GM18873 (cell line): ENCODE measurements at regions not wholly inside any gene's neighbourhood (a gene's known extent, or its start where the extent isn't known, plus 50 kb on each side); places are given as distances from the start of the nearest gene placed in this dataset.

Experiments
- ATAC-seq: cut with Tn5 transposase; IDR thresholded peaks from one replicate; pipeline ENCODE4 v1.9.1; 2021; ENCODE audit warnings: mild to moderate bottlenecking, moderate library complexity, moderate number of reproducible peaks; ENCODE audit not compliant: unreplicated experiment, low FRiP score

- ATAC-seq = no peak
Observed at GRCh38 chr2:51581636-51582267, 549.8 kb upstream of the NRXN1 start.

GRCh38 chr2:51579412-51579811 lies 547.5 kb upstream of the NRXN1 start:
- ATAC-seq = no peak

GRCh38 chr2:51575181-51575580 lies 543.2 kb upstream of the NRXN1 start:
- no peak for ATAC-seq

GRCh38 chr2:51559026-51559425 lies 527.1 kb upstream of the NRXN1 start:
- ATAC-seq = no peak

- no peak for ATAC-seq
Observed at GRCh38 chr2:51553476-51553875, 521.5 kb upstream of the NRXN1 start.

- ATAC-seq = no peak
Observed at GRCh38 chr2:51535763-51536162, 503.8 kb upstream of the NRXN1 start.

GRCh38 chr2:51534166-51534565 lies 502.2 kb upstream of the NRXN1 start:
- ATAC-seq = no peak

GRCh38 chr2:51528156-51528555 lies 496.2 kb upstream of the NRXN1 start:
- no peak for ATAC-seq

- ATAC-seq = no peak
Observed at GRCh38 chr2:51526766-51527165, 494.8 kb upstream of the NRXN1 start.

GRCh38 chr2:51516667-51517066 lies 484.7 kb upstream of the NRXN1 start:
- no peak for ATAC-seq

- no peak for ATAC-seq
Observed at GRCh38 chr2:51511002-51511401, 479.1 kb upstream of the NRXN1 start.

GRCh38 chr2:51510303-51510702 lies 478.4 kb upstream of the NRXN1 start:
- no peak for ATAC-seq

- no peak for ATAC-seq
Observed at GRCh38 chr2:51505533-51505932, 473.6 kb upstream of the NRXN1 start.

GRCh38 chr2:51490576-51491234 lies 458.8 kb upstream of the NRXN1 start:
- ATAC-seq = no peak

GRCh38 chr2:51484605-51485004 lies 452.7 kb upstream of the NRXN1 start:
- ATAC-seq = no peak

GRCh38 chr2:51483720-51484119 lies 451.8 kb upstream of the NRXN1 start:
- ATAC-seq = no peak

- ATAC-seq = no peak
Observed at GRCh38 chr2:51472783-51473182, 440.9 kb upstream of the NRXN1 start.

- no peak for ATAC-seq
Observed at GRCh38 chr2:51472300-51472699, 440.4 kb upstream of the NRXN1 start.

GRCh38 chr2:51469102-51469501 lies 437.2 kb upstream of the NRXN1 start:
- no peak for ATAC-seq

GRCh38 chr2:51465326-51465725 lies 433.4 kb upstream of the NRXN1 start:
- no peak for ATAC-seq

GRCh38 chr2:51454177-51454576 lies 422.2 kb upstream of the NRXN1 start:
- ATAC-seq = no peak

GRCh38 chr2:51448911-51449310 lies 417.0 kb upstream of the NRXN1 start:
- ATAC-seq = no peak
